Stimulated activated CD4-positive, alpha-beta T cell treated with anti-CD3 and anti-CD28 coated beads, Interleukin-4, amount 100 ng/mL, for 24 hours (primary cell): ENCODE measurements at regions not wholly inside any gene's neighbourhood (a gene's known extent, or its start where the extent isn't known, plus 50 kb on each side); places are given as distances from the start of the nearest gene placed in this dataset.

Experiments
- DNase-seq: peaks from one replicate; pipeline ENCODE4 v3.0.0-alpha.2; 2020

DNA sequence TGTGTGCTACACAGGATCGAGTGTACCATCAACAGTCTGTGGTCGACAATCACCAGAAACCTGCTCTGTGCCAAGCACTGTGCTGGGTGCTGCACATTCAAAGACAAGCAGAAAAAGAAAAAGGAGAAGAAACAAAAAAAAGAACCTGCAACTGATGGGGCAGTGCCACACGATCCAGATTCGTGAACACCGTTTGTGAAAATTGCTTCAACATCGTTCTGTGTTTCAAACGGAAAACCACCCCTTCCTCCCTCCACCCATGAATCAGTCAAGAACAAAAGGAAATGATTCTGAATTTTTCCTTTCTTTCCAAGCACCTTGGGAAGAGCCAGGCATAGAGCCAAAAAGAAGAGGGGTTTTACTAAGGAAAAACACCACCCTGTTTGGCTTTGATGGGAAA, 129.2 kb upstream of the ARID1B start:
- no peak for DNase-seq

GRCh38 chr6:156647140-156647784, 129.9 kb upstream of the ARID1B start:
- DNase-seq, result no peak

GRCh38 chr6:156646496-156646895, 130.7 kb upstream of the ARID1B start:
- no peak for DNase-seq

- DNase-seq, result no peak
These were observed 132.1 kb upstream of the ARID1B start for GRCh38 chr6:156645097-156645496.

- no peak for DNase-seq
These were observed 138.0 kb upstream of the ARID1B start for GRCh38 chr6:156639009-156639721.

DNA sequence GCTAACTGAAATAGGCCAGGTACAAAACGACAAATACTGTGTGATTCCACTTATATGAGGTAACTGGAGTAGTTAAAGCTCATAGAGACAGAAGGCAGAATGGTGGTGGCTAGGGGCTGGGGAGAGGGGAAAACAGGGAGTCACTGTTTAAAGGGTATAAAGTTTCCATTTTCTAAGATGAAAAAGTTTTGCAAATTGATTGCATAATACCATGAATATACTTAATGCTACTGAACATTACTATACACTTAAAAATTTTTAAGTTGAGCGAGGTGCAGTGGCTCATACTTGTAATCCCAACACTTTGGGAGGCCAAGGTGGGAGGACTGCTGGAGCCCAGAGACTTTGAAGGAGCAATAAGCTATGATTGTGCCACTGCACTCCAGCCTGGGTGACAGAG, 138.6 kb upstream of the ARID1B start:
- DNase-seq, result no peak

DNA sequence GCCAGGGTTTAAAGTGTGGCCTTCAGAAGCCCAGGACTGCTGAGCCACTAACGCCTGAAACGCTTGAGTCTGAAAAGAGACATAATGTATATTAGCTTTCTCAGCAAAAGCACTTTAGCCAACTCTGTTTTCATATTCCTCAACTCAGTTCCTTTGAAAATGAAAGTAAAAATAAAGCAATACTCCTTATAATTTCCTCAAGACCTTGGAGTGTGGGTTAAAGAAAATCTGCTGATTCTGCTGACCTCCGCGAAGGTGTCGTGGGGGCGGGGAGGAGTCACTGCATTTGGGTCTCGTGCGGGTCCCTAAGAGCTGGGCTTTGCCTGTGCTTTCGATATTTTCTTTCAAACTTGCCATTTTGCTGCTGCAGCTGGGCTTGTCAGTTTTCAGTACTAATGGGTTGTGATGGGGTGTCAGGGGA, 142.2 kb upstream of the ARID1B start:
- no peak for DNase-seq

GRCh38 chr6:156634048-156634447, 143.1 kb upstream of the ARID1B start:
- no peak for DNase-seq

DNA sequence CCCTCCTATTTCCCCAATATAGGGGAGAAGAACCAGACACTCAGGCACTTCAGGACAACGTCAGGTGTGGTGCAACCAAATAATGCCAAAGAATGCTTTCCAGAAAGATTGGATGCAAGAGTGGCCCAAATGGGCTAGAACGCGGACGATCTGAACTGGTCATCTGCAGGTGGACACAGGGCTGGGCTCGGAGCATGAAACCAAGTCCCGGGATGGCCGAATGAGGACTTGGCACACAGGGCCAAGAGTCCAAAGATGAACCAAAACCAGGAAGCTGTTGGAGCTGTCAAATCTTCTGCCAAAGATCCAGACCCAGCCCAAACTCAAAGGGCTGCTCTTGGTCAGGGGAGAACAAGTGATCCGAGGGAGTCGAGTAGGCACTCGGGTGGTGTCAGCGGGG, 143.9 kb upstream of the ARID1B start:
- DNase-seq, result no peak

DNA sequence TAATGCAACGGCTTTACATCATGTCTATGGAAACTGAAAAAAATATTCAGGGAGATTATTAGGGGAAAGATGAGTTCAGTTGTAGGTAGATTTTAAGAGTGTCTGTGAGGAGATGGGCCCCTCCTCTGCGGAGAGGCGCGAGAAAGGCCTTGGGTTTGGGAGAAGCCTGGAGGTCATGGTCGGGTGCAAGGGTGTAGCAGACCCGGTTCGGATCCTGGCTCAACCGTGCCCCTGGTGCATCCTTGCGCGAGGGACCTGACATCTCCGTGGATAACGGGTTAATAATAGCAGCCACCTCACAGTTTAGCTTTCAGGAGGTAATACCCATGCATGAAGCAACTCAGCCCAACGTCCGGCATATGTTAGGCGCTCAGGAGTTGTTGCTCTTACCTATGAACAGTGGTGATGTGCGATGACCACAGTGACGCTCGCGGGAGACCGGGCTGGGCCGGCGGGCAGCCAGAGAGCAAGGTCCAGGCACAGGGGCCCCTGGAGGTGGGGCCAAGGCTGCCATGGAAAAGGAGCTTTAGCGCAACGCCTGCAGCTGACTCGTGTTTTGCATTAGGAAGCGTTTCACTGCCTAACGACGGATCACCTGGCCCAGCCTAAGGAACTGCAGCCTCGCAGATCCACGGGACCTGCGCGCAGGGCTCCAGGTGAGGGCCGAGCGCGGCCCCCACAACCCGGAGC, 146.4 kb upstream of the ARID1B start:
- no peak for DNase-seq

GRCh38 chr6:156628805-156629204, 148.4 kb upstream of the ARID1B start:
- no peak for DNase-seq

GRCh38 chr6:156627524-156627923, 149.7 kb upstream of the ARID1B start:
- no peak for DNase-seq

GRCh38 chr6:156622185-156622584, 155.0 kb upstream of the ARID1B start:
- DNase-seq, result no peak

GRCh38 chr6:156620331-156620730, 156.8 kb upstream of the ARID1B start:
- no peak for DNase-seq

GRCh38 chr6:156618600-156619205, 158.5 kb upstream of the ARID1B start:
- DNase-seq, result no peak

DNA sequence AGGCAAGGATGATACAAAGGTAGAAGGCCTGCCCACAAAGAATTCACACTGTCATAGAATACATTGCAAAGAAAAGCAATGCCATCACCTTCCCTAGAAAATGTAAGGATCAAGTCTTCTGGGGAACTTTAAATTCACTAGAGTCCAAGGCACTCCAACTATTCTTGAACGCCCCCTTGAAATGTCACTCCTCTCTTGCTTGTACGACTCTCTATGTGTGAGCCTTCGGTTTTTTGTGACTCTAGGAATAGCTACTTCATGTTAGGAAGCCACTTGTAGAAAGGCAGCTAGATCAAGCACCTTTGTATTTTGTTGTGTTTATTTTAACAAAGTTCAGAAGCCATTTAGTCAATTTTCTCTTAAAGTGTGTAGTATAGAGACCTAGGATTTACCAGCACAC, 159.2 kb upstream of the ARID1B start:
- no peak for DNase-seq

GRCh38 chr6:156617376-156617775, 159.8 kb upstream of the ARID1B start:
- DNase-seq, result no peak

DNA sequence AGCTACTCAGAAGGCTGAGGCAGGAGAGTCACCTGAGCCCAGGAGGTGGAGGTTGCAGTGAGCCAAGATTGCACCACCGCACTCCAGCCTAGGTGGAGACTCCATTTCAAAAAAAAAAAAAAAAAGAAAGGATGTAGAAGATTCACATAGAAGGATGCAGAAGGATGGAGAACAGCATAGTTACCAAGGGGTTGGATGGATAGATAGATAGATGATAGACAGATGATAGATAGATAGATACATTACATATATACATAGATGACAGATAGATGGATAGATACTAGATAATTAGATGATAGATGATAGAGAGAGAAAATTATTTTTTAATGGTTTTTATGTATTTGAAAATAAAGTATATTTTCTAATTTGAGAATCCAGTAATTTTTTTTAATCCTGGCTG, 160.7 kb upstream of the ARID1B start:
- no peak for DNase-seq

GRCh38 chr6:156613996-156614395, 163.2 kb upstream of the ARID1B start:
- no peak for DNase-seq

GRCh38 chr6:156612361-156612760, 164.8 kb upstream of the ARID1B start:
- DNase-seq, result no peak

GRCh38 chr6:156602066-156602385, 175.2 kb upstream of the ARID1B start:
- DNase-seq, result no peak

DNA sequence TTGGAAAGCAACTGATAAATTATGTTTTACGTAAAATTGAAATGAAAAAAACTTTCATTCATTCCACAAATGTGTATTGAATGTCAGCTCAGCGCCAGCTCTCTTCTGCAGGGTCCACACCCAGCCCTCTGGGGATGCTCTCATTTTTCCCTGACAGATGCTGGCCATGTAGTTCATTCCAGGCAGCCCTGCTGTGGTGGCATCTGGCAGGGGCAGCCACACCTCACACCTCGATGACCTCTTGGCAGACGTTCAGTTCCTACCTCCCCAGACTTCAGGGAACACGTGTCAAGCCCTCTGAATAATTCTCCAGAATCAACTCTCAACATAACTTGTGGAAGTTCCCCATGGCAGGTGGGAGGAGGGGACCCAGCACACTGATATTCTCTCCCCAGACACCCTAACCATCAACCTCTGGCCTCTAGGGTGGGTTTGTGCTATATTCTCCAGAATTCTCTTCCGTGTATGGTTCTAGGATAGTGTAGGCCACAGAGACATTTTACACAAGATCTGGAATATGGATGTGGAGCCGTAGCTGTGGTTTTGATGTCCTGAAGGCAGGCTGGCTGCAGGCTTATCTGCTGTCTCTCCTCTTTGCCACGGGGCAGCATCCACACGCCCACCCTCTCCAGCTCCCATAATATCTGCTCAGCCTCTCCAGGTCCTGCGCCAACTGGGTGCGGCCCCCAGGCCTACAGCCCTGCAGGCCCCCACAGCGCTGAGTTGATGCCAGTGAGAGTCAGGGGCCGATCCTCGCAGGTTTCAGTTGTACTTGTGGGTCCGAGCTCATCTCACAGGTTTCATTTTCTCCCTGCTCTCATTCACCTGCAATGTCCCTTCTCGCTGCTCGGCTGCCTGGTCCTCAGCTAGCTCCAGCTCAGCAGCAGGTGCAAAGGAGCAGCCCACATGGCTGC, 175.8 kb upstream of the ARID1B start:
- DNase-seq, result no peak

DNA sequence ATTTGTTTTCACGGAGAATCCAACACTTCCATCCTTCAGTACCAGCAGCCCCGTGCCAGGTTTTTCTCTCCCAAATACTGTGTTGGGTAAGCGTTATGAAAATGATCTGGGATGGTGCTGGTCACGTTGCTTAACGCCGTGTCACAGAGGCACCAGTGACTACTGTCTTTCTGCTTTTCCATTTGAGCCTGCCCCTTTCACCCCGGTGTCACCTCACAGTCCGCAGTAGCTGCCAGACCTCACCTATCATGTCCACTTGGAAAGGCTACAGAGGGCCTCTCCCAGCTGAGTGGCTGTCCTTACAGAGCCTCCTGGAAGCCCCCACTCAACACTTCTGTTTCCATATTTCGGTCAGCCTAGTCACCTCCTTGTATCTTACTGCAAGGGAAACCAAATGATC, 176.5 kb upstream of the ARID1B start:
- DNase-seq, result no peak
